GM19025 (cell line): ENCODE measurements at regions not wholly inside any gene's neighbourhood (a gene's known extent, or its start where the extent isn't known, plus 50 kb on each side); places are given as distances from the start of the nearest gene placed in this dataset.

Experiments used
- ATAC-seq: cut with Tn5 transposase; IDR thresholded peaks from one replicate; pipeline ENCODE4 v1.9.1; 2021; ENCODE audit warnings: mild to moderate bottlenecking, low read depth, moderate library complexity; ENCODE audit not compliant: unreplicated experiment

DNA sequence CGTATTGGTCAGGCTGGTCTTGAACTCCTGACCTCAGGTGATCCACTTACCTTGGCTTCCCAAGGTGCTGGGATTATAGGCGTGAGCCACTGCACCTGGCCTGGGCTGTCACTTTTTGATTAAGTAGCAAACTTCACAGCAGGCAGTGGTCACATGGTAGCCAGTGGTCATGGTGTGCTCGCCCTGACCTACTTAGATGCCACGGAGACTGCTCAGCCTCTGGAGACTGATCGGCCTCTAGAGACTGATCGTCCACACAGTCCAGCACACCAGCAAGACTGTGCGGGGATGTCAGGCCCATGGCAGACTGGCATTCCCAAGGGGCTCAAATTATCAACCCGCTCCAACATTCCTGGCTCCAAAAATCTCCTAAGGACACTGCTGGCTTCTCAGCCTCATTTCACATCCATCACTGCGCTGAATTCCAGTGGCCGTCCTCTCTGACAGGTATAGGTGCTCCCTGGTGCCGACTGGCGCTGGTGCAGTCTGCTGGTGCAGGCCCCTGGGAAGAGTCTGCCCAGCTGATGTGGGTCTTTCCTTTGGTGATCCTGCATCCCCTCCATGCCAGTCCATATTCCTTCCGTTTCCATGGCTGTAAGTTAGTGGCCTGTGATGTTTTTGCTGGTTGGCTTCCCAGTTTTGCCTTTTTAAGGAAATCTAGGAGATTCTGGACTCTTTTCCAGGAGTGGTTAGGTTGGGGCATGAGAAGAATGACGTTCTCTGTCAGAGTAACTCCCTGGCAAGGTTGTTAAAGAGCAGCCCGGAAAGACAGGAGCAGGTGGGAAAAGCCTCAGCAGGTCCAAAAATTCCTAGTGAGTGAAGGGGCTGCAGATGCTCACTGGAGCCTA lies 374.5 kb upstream of the HS6ST1 start:
- no peak for ATAC-seq

DNA sequence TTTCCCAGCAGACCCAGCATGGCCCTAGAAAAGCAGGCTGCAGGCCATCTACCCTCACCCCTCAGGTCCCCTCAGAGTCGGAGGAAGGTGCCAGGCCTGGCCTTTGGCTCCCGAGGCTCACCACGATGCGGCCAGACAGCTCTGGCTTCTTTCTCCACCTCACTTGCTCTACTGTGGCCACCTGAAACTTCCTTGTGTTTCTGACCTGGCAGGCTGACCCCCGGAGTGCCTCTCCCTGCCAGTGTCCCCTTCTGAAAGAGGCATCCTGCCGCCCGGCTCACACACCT lies 375.0 kb upstream of the HS6ST1 start:
- ATAC-seq = no peak

DNA sequence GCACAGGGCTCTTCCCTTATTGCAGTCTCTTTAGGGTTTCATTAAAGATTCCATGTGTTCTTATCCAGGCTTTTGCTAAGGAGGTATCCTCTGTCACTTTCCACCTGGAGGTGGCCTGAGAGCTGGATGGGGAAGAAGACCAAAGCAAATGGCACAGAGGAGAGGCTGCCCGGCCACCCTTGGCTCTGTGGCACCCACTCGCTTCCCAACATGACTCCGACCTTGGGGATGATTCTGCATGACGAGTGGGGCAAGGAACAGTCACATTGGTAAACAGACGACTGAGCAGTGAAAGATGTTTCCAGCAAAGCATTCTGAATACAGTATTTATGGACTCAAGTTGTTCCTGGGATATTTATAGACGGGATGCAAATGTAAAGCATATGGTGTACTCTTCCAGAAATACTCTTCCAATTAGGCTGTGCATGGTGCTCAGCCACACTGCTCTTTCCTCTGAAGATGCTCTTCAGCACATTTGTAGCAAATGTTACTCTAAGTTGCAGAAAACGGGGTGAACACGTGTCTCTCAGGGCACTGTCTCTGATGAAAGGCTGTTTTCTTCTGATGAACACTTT lies 377.1 kb upstream of the HS6ST1 start:
- ATAC-seq = no peak

DNA sequence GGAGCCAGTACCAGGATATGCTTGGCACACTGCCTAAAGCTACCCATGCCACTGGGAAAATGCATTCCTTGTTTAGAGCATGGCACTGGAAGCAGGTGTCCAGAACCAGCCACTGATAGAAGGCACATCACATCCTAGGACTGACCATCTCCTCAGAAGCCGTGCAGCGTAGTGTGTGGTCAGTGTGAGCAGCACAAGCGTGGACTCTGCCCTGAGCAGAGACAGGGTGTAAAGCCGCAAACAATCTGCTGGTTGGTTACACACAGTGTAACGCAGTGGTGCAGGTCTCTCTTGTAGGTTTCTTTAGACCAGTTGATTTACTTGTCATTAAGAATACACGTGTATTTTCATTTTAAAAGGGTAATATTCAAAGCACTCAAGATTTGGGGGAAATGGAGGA lies 377.8 kb upstream of the HS6ST1 start:
- no peak for ATAC-seq

DNA sequence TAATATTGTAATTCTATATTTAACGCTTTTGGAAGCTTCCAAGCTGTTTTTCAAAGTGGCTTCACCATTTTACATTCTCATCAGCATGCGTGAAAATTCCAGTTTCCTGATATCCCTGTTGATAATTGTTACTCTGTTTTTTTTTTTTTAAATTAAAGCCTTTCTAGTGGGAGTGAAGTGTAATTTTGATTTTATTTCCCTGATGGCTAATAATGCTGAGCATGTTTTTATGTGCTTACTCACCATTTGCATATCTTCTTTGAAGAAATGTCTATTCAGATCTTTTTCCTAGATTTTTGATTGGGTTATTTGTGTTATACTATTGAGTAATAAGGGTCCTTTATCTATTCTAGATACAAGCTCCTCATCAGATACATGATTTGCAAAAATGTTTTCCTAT lies 382.8 kb upstream of the HS6ST1 start:
- ATAC-seq = no peak

DNA sequence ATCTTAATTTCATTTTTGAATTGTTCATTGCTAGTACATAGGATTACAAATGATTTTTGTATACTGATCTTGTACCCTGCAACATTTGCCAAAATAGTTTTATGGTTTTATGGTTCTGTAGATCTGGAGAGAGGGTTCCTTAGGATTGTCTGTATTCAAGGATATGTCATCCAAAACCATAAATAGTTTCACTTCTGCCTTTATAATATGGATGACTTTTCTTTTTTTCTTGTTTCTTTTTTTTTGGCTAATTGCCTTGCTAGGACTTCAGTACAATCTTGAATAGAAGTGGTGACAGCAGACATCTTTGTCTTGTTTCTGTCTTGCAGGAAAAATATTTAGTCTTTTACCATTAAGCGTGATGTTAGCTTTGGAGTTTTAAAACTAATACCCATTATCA lies 383.9 kb upstream of the HS6ST1 start:
- no peak for ATAC-seq

DNA sequence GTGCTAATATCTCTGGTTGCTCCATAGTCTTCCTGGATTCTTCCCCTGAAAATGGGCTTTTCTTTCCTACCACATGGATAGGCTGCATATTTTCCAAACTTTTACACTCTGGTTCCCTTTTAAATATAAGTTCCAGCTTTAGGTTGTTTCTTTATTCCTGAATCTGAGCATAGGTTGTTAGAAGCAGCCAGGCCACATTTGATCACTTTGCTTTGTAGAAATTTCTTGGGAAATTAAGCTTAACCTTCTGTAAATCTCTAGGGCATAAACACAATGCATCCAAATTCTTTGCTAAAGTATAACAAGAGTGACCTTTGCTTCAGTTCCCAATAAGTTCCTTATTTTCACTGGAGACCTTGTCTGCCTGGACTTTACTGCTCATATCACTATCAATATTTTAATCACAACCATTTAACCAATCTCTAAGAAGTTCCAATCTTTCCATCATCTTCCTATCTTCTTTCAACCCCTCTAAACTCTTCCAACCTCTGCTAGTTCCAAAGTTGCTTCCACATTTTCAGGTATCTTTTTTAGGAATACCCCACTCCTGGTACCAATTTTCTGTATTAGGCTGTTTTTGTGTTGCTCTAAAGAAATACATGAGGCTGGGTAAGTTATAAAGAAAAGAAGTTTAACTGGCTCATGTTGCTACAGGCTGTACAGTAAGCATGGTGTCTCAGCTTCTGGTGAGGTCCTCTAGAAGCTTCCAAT lies 389.6 kb upstream of the HS6ST1 start:
- no peak for ATAC-seq

DNA sequence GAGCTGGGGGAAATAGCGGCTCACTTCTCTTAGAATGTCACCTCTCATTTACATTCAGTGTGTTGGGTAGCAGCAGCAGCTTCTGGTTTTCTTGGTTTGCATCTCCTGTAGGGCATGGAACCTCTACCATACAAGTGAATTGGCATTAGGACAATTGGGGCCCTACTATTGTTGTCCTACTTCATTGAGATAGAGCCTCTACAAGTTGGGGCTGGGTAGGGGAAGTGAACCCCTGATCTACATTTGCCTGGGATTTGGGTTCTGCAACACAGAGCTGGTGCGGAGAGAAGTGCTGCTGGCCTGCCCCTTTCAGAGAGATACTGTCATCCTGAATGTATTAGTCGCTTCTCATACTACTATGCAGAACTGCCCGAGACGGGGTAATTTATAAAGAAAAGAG lies 391.6 kb upstream of the HS6ST1 start:
- no peak for ATAC-seq

DNA sequence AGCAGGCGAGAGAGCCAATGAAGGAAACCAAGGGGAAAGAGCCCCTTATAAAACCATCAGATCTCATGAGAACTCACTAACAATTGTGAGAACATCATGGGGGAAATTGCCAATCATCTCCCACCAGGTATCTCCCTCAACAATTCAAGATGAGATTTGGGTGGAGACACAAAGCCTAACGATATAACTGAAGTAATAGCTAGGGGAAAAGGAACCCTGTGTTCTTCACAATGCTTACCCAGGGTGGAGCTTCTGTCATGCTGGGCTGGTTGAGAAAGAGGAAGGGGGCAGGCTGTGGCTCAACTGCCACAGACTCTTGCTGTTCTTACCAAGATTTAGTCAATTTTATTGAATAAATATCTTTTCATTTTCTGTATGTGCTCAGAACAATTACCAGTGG lies 392.1 kb upstream of the HS6ST1 start:
- ATAC-seq = no peak

DNA sequence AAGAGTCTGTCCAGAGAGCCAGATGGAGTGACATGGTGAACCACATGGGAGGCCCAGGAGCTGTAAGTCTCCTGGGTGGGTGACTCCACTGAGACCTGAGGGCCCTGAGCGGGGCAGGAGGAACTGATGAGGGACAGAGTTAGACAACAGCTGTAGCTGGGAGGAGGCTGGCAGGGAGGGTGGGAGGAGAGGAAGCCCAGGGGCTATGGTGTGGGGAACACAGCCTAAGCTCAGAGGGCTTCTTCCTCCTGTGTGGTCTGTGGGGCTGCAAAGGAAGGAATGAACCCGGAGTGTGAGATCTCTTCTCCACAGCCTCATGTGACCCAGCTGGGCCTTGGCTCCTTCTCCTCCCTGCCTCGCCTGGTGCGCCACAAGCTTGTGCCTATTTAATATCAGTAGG lies 395.6 kb upstream of the HS6ST1 start:
- no peak for ATAC-seq

DNA sequence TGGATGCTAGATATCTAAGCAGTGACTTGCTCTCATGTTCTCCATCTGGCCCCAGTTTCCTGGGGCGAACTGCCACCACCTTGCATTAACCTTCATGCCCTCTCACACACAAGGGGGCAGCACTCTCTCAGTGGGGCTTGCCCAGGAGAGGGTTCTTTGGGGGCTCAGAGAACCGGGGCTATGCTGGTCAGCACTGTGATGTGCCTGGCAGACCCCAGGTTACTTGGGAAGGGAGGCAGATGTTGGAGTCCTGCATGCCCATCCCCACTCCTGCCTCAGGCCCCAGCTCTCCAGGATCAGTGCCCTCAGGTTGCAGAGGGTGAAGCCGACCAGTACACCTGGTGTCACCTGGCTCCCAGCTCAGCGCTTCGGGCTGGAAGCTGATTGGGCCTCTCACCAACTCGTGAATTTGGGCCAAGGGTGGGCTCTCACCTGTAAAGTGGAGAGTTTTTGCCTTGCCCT lies 396.2 kb upstream of the HS6ST1 start:
- ATAC-seq = no peak

DNA sequence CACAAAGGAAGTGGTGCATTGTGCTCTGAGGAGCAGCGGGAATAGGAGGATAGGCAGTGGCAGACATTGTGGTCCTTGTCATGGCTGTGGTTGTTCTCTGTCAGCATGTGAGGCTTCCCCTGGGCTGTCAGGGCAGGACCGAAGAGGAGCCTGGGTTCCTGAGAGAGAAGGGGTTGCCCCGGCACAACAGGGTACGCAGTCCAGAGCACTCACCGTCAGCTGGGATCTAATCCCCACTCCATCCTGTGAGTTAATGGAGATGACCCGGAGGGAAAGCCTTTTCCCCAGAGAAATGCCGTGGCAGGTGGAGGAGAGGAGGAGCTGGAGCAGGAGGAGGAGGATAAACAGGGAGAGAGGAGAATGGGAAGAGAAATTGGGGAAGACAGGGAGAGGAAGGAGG lies 396.7 kb upstream of the HS6ST1 start:
- no peak for ATAC-seq

DNA sequence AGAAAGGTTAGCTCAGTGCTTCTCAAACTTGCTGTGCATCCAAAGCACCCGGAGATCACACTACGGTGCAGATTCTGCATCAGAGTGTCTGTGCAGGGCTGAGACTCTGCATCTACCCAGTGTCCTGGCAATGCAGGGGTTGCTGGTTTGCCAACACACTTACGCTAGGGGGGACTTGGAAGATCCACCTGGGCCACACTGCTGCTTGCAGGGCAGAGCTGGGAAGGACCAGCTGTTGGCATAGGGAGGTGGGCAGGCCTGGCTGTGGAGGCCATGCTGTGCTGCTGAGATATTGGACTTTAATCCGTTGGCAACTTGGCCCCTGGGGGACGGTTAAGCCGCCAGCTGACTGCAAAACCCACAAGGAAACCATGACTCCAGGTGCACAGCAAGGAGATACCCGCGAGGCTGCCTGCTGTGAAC lies 397.6 kb upstream of the HS6ST1 start:
- no peak for ATAC-seq

DNA sequence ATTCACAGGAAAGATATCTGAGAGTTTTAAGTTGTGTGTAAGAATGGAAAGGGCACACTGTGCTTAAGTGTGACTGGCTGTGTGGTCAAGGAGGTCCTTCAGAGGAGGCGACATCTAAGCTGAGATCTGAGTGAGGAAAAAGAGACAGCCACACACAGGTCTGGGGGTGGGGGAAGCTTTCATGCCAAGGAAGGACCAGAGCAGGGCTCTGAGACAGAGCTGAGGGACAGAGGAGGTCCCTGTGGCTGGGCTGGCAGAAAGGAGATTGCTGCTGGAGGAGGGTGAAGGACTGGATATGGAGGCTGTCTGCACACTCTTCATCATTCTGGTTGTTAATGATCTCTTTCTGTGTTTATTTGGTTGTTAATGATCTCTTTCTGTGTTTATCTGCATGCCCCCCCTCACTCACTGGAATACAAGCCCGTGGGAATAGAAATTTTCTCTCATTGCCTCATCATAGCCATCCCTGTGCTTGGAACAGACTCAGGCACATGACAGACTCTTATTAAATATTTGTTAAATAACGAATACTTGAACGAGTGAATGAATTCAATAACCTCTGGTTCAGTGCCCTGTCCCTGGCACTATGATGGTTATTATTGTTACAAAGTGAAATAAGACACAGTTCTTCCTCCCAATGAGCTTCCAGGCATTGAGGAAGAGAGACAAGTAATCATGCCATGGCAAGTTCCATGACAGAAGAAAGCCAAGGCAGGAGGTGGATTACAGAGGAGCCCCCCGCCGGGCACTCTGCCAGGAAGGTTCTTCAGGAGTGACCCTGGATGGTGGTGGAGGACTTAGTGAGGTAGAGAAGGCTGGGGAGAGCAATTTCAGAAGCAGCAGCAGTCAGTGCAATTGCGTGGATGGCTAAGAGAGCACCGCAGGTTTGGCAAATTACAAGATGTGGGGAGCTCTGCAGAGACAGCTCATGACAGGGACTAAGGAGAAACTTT lies 399.4 kb upstream of the HS6ST1 start:
- ATAC-seq = no peak

DNA sequence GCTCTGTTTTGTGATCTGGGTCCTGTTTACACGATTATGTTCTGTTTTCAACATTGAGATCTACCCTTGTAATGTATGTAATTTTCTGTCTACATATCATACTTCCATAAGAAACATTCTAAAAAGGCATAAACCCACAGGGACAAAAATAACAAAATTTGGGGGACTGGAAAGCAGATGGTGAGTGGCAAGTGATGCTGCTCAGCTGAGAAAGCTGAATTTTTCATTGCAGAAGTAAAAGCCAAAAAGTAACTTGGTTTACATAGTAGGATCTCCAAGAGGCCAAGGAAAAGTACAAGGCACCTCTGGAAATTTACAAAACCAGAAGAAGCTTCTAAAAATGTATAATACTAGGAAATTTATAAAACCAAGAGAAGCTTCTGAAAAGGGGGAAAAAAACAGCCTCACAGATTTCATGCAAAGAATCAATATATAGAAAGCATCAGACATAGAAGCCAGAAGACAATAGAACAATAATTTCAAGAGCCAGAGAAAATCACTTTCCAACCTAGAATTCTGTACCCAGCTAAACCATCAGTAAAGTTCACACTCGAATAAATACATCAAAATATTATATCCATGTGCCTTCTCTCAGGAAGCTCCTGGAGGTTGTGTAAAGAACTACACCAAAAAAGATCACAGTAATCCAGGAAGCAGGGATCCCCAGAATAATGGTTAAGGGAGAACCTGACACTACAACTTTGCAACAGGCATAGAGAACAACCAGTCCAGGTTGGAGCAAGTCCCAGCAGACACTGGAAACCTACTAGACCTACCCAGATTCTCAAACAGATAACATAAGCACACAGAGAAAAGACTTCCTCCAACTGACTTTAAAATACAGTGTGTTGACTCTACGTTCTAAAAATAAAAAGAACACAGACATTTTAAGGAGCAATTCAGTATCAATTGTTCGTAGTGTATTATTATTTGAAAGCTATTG lies 401.7 kb upstream of the HS6ST1 start:
- ATAC-seq = no peak

DNA sequence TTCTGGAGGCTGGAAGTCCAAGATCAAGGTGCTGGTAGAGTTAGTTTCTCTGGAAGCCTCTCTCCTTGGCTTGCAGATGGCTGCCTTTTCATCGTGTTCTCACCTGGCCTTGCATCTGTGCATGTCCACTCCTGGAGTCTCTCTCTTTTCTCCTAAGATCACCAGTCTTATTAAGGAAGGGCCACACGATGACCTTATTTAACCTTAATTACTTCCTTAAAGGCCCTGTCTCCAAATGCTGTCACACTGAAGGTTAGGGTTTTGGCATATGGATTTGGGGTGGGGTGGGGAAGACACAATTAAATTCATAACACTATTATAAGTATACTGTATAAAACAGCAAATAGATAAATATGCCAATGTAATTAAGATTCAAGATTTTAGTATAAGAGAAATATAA lies 402.4 kb upstream of the HS6ST1 start:
- ATAC-seq = no peak

DNA sequence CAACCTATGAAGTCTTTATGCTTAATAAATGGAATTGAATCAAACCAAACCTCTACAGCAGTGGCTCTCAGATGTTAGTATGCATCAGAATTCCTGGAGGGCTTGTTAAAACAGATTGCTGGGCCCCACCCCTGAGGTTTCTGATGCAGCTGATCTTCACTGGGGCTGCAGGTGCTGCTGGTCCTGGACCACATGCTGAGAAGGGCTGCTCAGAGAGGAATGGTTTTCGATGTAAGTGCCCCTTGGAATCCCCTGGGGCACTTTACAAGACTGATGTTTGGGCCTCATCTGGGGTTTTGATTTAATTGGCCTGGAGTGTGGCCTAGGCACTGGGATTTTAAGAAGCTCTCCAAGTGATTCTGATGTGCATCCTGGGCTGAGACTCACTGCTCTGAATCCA lies 403.8 kb upstream of the HS6ST1 start:
- no peak for ATAC-seq

DNA sequence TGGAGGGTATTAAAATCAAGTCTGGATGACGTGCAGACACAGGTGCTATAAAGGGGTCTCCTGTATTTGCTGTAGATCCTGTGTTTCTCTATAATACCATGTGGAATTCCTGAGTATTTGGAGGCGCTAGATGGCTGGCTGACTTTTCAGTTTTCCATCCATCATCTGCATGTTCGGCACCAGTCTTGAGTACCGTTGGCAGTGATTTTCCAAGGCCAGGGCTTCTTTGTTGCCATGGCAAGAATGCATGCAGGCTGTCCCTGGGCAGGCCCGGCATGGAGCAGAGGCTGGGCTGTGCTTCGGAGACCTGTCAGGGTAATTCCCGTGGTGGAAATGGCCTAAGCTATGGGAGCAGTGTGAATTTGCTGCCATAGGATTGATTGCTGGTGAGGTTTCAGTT lies 405.9 kb upstream of the HS6ST1 start:
- no peak for ATAC-seq

DNA sequence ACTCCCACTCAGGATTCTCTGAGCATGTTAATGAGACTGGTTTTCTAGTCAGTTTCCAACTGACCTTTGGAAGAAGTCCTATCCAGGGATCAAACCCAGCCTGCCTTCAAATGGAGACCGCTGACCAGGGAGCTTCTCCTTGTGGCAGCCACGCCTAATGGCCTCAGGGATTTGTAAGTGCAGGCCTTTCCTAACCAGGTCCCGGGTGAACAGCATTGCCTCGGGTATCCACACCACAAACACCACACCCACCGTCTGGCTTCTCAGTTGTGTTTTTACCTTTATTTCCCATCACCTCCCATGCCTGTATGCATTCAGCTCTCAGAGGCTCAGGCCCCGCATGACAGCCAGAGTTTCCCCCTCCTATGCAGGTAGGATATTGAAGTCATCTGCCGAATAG lies 406.3 kb upstream of the HS6ST1 start:
- no peak for ATAC-seq

DNA sequence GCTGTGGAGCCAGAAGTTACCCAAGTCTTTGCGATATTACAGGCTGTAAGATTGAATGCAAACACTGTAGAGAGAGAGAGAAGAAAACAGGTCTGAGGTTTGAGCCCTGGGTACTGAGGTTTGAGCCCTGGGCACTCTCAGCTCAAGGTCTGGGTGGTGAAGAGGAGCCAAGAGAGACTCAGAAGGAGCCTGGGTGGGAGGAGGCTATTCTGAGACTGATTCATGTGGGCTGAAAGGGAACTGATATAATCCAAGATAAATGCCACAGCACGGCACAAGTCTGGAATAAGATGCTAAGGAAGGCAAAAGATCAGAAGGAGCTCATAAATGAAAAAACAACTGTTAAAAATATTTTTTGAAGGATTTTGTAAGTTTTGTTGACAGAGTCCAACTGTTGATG lies 407.6 kb upstream of the HS6ST1 start:
- no peak for ATAC-seq
